ENCODE measurements at regions not wholly inside any gene's neighbourhood (a gene's known extent, or its start where the extent isn't known, plus 50 kb on each side); places are given as distances from the start of the nearest gene placed in this dataset.
"Not testable (repeated sequence)": the region's sequence is repeated elsewhere in the genome, so short reads cannot be mapped to it uniquely, and the experiment has no call there.

DNA sequence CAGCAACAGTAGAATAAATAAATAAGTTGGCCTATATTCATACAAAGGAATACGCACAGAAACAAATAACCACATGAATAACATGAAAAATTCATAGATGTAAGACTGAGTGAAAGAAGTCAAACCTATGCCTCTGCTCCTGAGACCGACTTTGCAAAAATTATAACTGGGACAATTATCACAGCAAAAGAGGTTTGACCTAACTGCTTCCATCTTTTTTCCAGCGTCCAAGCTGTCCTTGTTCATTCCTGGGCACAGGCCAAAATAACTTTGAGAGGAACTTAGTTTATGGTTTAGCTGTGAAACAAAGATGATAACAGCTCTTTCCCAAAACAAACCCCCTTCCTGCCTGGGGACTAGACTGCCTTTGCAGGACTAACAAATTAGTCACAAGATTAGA lies 109.6 kb upstream of the NBPF11 start:
- not testable (repeated sequence) for DNase-seq

- DNase-seq = not testable (repeated sequence)
Measured at GRCh38 chr1:148257886-148258285, 105.8 kb upstream of the NBPF11 start.

- peak; percentile 37 for DNase-seq
Measured at GRCh38 chr1:148254611-148255429, 102.7 kb upstream of the NBPF11 start.

GRCh38 chr1:148253808-148254207 lies 101.7 kb upstream of the NBPF11 start:
- DNase-seq = not testable (repeated sequence)

GRCh38 chr1:148248798-148249197 lies 96.7 kb upstream of the NBPF11 start:
- not testable (repeated sequence) for DNase-seq

- DNase-seq = not testable (repeated sequence)
Measured at GRCh38 chr1:148246258-148246861, 94.3 kb upstream of the NBPF11 start.

DNA sequence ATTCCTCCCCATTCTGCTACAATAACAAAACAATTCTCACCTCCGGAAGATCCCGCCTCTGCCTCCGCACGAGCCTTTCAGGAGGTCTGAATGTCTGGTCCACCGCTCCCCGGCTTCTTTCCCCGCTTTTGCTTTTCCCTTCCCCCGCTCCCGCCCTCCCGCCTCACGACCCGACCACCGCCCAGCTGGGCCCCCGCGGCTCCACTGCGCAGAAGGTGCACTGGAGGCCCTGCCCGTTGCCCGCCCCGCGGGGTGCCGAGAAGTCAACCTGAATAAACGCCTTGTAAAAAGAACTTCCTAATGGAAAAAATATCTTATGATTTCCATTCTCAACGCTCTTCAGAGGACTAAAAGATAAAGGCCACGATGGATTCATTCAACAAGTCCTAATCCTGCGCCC lies 93.8 kb upstream of the NBPF11 start:
- DNase-seq = not testable (repeated sequence)

DNA sequence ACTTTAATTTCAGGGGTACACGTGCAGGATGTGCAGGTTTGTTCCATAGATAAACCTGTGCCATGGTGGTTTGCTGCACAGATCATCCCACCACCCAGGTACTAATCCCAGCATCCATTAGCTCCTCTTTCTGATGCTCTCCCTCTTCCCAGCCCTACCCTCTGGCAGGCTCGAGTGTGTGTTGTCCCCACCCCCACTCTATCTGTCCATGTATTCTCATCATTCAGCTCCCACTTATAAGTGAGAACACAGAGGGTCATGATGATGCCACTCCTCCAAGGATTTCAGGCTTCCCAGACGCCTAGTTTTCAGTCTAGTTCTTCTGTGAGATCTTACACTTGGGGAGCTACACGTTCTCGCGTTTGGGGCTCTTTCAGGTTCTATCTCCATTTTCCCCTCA lies 93.4 kb upstream of the NBPF11 start:
- not testable (repeated sequence) for DNase-seq

DNA sequence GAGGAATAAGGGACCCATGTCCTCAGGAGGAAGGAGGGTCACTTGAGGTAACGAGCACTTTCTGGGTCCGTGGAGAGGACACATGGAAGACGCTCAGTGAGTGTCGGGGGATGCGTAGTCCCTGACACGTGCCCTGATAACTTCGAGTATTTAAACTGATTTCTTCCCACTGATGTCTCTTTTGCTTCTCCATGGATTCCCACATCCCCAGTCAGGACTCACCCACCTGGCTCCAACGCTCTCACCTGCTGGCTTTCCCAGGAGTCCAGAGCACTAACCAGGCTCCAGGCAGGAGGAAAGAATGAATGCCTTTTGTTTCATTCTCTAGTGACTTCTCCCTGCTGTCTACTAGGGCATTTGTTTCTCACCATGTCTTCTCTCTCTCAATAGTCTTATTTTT lies 81.2 kb upstream of the NBPF11 start:
- DNase-seq = not testable (repeated sequence)

DNA sequence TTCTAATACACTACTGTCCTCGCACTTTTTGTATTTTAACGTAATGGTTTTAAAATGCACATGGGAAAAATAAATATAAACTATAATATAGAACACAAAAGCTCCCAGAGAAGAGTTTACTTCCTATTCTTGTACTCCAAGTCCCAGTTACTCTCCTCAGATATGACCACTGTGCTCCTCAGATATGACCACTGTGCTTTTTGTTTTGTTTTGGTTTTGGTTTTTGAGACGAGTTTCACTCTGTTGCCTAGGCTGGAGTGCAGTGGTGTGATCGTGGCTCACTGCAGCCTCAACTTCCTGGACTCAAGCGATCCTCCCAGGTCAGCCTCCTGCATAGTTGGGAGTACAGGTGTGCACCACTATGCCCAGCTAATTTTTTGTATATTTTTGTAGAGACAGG lies 76.8 kb upstream of the NBPF11 start:
- not testable (repeated sequence) for DNase-seq

DNA sequence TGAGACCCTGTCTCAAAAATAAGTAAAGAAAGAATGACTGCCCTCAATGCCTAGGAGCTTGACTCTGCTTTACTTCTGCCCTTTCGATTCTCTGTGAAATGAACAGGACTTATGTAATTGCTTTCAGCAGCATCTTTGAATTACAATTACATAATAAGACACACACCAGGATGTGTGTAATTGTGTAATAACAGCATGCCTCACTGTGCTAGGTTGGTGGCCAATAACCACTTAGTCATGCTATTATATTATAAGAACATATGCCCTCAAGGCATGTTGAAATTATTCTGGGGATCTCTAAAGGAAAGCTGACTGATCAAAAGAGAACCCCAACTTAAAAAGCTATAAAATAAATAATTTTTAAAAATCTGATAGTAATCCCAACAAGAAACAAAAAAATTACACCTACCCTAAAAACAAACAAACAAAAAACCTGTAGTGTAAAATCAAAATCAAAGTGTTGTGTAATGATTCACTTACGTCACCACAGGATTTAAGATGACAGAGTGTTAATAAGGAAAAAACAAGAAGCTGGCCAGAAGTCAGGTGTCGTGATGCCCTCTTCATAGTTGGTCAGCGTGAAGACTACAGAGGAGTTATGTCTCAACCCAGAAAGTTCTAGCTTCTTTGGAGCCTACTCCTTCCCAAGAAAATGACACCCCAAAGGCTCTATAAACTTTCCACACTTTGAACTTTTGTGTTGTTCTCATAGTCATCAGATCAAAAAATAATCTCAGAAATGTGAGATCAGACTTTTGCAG lies 70.5 kb upstream of the NBPF11 start:
- not testable (repeated sequence) for DNase-seq

DNA sequence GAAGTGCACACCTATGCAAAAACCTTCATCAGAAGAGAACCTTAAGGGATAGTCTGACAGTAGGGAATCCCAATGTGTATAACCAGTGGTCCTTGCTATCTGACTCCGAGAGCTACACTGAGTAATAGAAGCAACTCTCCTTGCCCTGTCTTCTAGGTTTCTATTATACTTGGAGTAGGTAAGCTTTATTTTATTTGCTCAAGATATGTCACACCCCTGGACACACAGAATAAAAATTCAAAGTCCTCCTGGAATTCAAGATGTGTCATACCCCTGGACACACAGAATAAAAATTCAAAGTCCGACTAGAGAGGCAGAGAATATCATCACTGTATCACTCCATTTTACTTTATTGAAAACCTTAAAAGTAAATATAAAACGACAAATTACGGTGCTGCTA lies 69.5 kb upstream of the NBPF11 start:
- DNase-seq = not testable (repeated sequence)

GRCh38 chr1:148219229-148219628 lies 67.1 kb upstream of the NBPF11 start:
- DNase-seq = not testable (repeated sequence)

GRCh38 chr1:148211191-148211590 lies 59.1 kb upstream of the NBPF11 start:
- not testable (repeated sequence) for DNase-seq

- not testable (repeated sequence) for DNase-seq
Measured at GRCh38 chr1:148210624-148211023, 58.5 kb upstream of the NBPF11 start.

GRCh38 chr1:148210166-148210565 lies 58.1 kb upstream of the NBPF11 start:
- DNase-seq = not testable (repeated sequence)

DNA sequence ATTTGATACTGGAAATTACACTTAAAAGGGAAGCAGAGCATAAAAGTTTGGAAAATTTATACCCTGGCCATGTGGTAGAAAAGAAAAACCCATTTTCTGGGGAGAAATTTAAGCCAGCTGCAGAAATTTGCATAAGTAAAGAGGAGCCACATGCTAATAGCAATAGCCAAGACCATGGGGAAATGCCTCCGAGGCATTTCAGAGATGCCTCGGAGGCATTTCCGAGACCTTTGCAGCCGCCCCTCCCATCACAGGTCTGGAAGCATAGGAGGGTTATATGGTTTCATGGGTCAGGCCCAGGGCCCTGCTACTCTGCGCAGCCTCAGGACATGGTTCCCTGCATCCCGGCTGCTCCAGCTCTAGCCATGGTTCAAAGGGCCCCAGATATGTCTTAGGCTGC lies 49.9 kb upstream of the NBPF11 start:
- not testable (repeated sequence) for DNase-seq

Data from stimulated activated CD4-positive, alpha-beta T cell treated with anti-CD3 and anti-CD28 coated beads, Interleukin-15, amount 100 ng/mL, for 24 hours (primary cell).